DOHH2 (cell line): ENCODE measurements at regions not wholly inside any gene's neighbourhood (a gene's known extent, or its start where the extent isn't known, plus 50 kb on each side); places are given as distances from the start of the nearest gene placed in this dataset.

Source experiments
- H3F3A ChIP-seq: fragments of 200-600 bp; sonication (generic), shearing (Covaris generic); 2 replicates; pipeline ENCODE4 v1.6.0; 2016; ENCODE audit warnings: antibody characterized with exemption, mild to moderate bottlenecking; ENCODE audit not compliant: control insufficient read depth, insufficient read depth
- H3K27ac ChIP-seq: fragments of 200-600 bp; sonication (generic); 2 replicates; pipeline ENCODE4 v1.5.1; 2014; ENCODE audit warnings: low read depth, mild to moderate bottlenecking, low read length, moderate library complexity
- H3K27me3 ChIP-seq: fragments of 200-600 bp; sonication (generic); 2 replicates; pipeline ENCODE4 v1.6.1; 2014; ENCODE audit warnings: mild to moderate bottlenecking, low read length, mixed read lengths; ENCODE audit not compliant: control insufficient read depth
- H3K36me3 ChIP-seq: fragments of 200-600 bp; sonication (generic); 2 replicates; pipeline ENCODE4 v1.6.1; 2014; ENCODE audit warnings: mild to moderate bottlenecking, low read length, moderate library complexity, mixed read lengths; ENCODE audit not compliant: control insufficient read depth
- H3K4me1 ChIP-seq: fragments of 200-600 bp; sonication (generic); 2 replicates; pipeline ENCODE4 v1.6.1; 2014; ENCODE audit warnings: mild to moderate bottlenecking, low read length, mixed read lengths; ENCODE audit not compliant: control insufficient read depth
- H3K4me2 ChIP-seq: fragments of 200-600 bp; sonication (generic); 2 replicates; pipeline ENCODE4 v1.6.0; 2014; ENCODE audit warnings: mild to moderate bottlenecking, low read length, moderate library complexity
- H3K4me3 ChIP-seq: fragments of 200-600 bp; sonication (generic); 2 replicates; pipeline ENCODE4 v1.5.1; 2014; ENCODE audit warnings: mild to moderate bottlenecking, low read length, mixed read lengths
- H3K79me2 ChIP-seq: fragments of 200-600 bp; sonication (generic); 2 replicates; pipeline ENCODE4 v1.6.1; 2014; ENCODE audit warnings: mild to moderate bottlenecking, low read length, mixed read lengths; ENCODE audit not compliant: control insufficient read depth
- H3K9me2 ChIP-seq: fragments of 200-600 bp; sonication (generic); replicated peaks from 2 replicates; pipeline ENCODE4 v1.6.1; 2014; ENCODE audit warnings: mild to moderate bottlenecking, low read length, mixed read lengths; ENCODE audit not compliant: control insufficient read depth
- H3K9me3 ChIP-seq: fragments of 200-600 bp; sonication (generic); 2 replicates; pipeline ENCODE4 v1.6.1; 2014; ENCODE audit warnings: antibody characterized with exemption, low read length, mixed read lengths; ENCODE audit not compliant: control insufficient read depth, insufficient read depth
- H4K20me1 ChIP-seq: fragments of 200-600 bp; sonication (generic); 2 replicates; pipeline ENCODE4 v1.6.0; 2014; ENCODE audit warnings: low read depth, mild to moderate bottlenecking, antibody characterized with exemption, low read length, moderate library complexity; ENCODE audit not compliant: control insufficient read depth, insufficient read depth
- CTCF ChIP-seq: fragments of 200-600 bp; sonication (generic); IDR thresholded peaks from one replicate; pipeline ENCODE4 v1.5.1; 2014; ENCODE audit warnings: antibody characterized with exemption, mild to moderate bottlenecking, low read depth, low read length; ENCODE audit not compliant: poor library complexity, severe bottlenecking
- EZH2phosphoT487 ChIP-seq: fragments of 200-600 bp; sonication (generic); IDR thresholded peaks from 2 replicates; pipeline ENCODE4 v1.6.1; 2017; ENCODE audit warnings: borderline replicate concordance, mild to moderate bottlenecking, antibody characterized with exemption, low read length, moderate library complexity, mixed read lengths

GRCh38 chr9:1732670-1733069 lies 282.5 kb upstream of the SMARCA2 start:
- peaks cover 3% of the 10 kb centered on the region; the same call in 1 of the 2 replicates for H3K27me3 ChIP-seq
- no peaks in the 10 kb centered on the region for H3K36me3 ChIP-seq
- H3K4me3 ChIP-seq: no peak overlapping the region
- TF ChIP-seq CTCF: no peak
- no peak for TF ChIP-seq EZH2phosphoT487
- no peaks in the 10 kb centered on the region for H3K9me3 ChIP-seq
- no peaks in the 10 kb centered on the region for H3F3A ChIP-seq
- no peaks in the 10 kb centered on the region for H4K20me1 ChIP-seq
- H3K79me2 ChIP-seq: no peaks in the 10 kb centered on the region
- no peak overlapping the region for H3K27ac ChIP-seq
- no peak overlapping the region for H3K4me2 ChIP-seq
- H3K9me2 ChIP-seq: no peaks in the 10 kb centered on the region
- H3K4me1 ChIP-seq: no peaks in the 10 kb centered on the region

GRCh38 chr9:1738511-1739100 lies 276.5 kb upstream of the SMARCA2 start:
- H3K27me3 ChIP-seq: peaks cover 3% of the 10 kb centered on the region; the same call in 1 of the 2 replicates
- H3K4me1 ChIP-seq: no peaks in the 10 kb centered on the region
- H3K36me3 ChIP-seq: no peaks in the 10 kb centered on the region
- H4K20me1 ChIP-seq: no peaks in the 10 kb centered on the region
- no peaks in the 10 kb centered on the region for H3F3A ChIP-seq
- no peaks in the 10 kb centered on the region for H3K9me2 ChIP-seq
- H3K4me2 ChIP-seq: no peak overlapping the region
- H3K27ac ChIP-seq: no peak overlapping the region
- no peaks in the 10 kb centered on the region for H3K9me3 ChIP-seq
- H3K79me2 ChIP-seq: no peaks in the 10 kb centered on the region
- no peak overlapping the region for H3K4me3 ChIP-seq
- TF ChIP-seq EZH2phosphoT487 (no peak), CTCF (no peak)

DNA sequence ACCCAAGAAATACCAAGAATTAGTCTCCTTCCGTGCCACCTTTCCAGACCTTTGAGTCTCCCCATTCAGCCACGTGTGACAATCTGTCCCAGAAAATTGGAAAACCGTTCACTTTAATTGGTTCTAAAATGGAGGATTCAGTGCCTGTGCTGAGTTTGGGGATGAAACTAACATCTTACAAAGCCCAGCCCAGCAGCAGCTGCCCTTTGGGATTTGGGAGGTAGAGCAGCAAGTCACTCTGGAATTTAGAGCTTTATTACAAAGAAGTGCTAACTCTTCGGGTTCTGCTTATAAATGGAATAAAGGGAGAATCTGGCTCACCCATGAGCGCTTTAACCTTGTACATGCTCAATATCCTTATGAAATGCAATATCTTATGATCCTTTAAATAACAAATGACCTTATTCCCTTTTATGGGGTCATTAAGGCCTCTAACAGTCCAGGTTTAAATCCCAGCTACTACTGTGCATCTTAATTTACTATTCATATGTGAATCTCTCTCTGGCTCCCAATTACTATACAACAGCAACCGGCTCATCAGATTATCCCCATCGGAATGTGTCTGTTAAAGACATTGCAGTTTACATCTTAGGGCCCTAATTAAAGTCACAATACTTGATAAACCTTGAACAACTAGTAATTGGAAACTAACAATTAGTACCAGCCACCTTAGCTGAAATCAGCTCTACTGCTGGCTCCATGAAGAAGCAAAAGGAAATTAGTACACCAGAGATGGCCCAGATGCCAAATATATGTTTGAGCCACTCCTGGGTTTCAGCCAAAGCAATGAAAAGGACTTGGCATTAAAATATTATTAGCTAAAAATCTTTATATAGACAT lies 271.8 kb upstream of the SMARCA2 start:
- no peaks in the 10 kb centered on the region for H3K79me2 ChIP-seq
- no peaks in the 10 kb centered on the region for H4K20me1 ChIP-seq
- no peaks in the 10 kb centered on the region for H3K9me3 ChIP-seq
- H3K9me2 ChIP-seq: no peaks in the 10 kb centered on the region
- H3K4me3 ChIP-seq: no peak overlapping the region
- no peaks in the 10 kb centered on the region for H3K4me1 ChIP-seq
- no peaks in the 10 kb centered on the region for H3F3A ChIP-seq
- no peaks in the 10 kb centered on the region for H3K36me3 ChIP-seq
- TF ChIP-seq CTCF (no peak), EZH2phosphoT487 (no peak)
- H3K27ac ChIP-seq: no peak overlapping the region
- no peaks in the 10 kb centered on the region for H3K27me3 ChIP-seq
- H3K4me2 ChIP-seq: no peak overlapping the region
